ENCODE measurements at regions not wholly inside any gene's neighbourhood (a gene's known extent, or its start where the extent isn't known, plus 50 kb on each side); places are given as distances from the start of the nearest gene placed in this dataset.
"Not testable (repeated sequence)": the region's sequence is repeated elsewhere in the genome, so short reads cannot be mapped to it uniquely, and the experiment has no call there.

- no peak for DNase-seq (ENCODE audit: low read depth in 2 of 2)
Observed at GRCh38 chr12:75764091-75764841, 252.9 kb upstream of the KRR1 start.

GRCh38 chr12:75760573-75761294 lies 249.3 kb upstream of the KRR1 start:
- no peak for DNase-seq (ENCODE audit: low read depth in 2 of 2)

- no peak for DNase-seq (ENCODE audit: low read depth in 2 of 2)
Observed at GRCh38 chr12:75759842-75760572, 248.6 kb upstream of the KRR1 start.

GRCh38 chr12:75759196-75759595 lies 247.8 kb upstream of the KRR1 start:
- no peak for DNase-seq (ENCODE audit: low read depth in 2 of 2)

- no peak for DNase-seq (ENCODE audit: low read depth in 2 of 2)
Observed at GRCh38 chr12:75756771-75757170, 245.4 kb upstream of the KRR1 start.

- no peak for DNase-seq (ENCODE audit: low read depth in 2 of 2)
Observed at GRCh38 chr12:75756111-75756510, 244.7 kb upstream of the KRR1 start.

- no peak for DNase-seq (ENCODE audit: low read depth in 2 of 2)
Observed at GRCh38 chr12:75754698-75755097, 243.3 kb upstream of the KRR1 start.

- no peak for DNase-seq (ENCODE audit: low read depth in 2 of 2)
Observed at GRCh38 chr12:75754141-75754540, 242.7 kb upstream of the KRR1 start.

GRCh38 chr12:75751769-75752471 lies 240.5 kb upstream of the KRR1 start:
- no peak for DNase-seq (ENCODE audit: low read depth in 2 of 2)

GRCh38 chr12:75750716-75751306 lies 239.4 kb upstream of the KRR1 start:
- no peak for DNase-seq (ENCODE audit: low read depth in 2 of 2)

GRCh38 chr12:75748990-75749389 lies 237.6 kb upstream of the KRR1 start:
- DNase-seq (ENCODE audit: low read depth in 2 of 2) = not testable (repeated sequence)

GRCh38 chr12:75748136-75748535 lies 236.7 kb upstream of the KRR1 start:
- DNase-seq (ENCODE audit: low read depth in 2 of 2) = no peak

GRCh38 chr12:75747572-75748021 lies 236.2 kb upstream of the KRR1 start:
- no peak for DNase-seq (ENCODE audit: low read depth in 2 of 2)

GRCh38 chr12:75746621-75747020 lies 235.2 kb upstream of the KRR1 start:
- no peak for DNase-seq (ENCODE audit: low read depth in 2 of 2)

- DNase-seq (ENCODE audit: low read depth in 2 of 2) = no peak
Observed at GRCh38 chr12:75744607-75745256, 233.3 kb upstream of the KRR1 start.

GRCh38 chr12:75742961-75743360 lies 231.6 kb upstream of the KRR1 start:
- DNase-seq (ENCODE audit: low read depth in 2 of 2) = no peak

- DNase-seq (ENCODE audit: low read depth in 2 of 2) = no peak
Observed at GRCh38 chr12:75742048-75742447, 230.6 kb upstream of the KRR1 start.

GRCh38 chr12:75739912-75740311 lies 228.5 kb upstream of the KRR1 start:
- no peak for DNase-seq (ENCODE audit: low read depth in 2 of 2)

GRCh38 chr12:75739098-75739497 lies 227.7 kb upstream of the KRR1 start:
- not testable (repeated sequence) for DNase-seq (ENCODE audit: low read depth in 2 of 2)

- peak; percentile 17 to 20 for DNase-seq (ENCODE audit: low read depth in 2 of 2)
Observed at GRCh38 chr12:75738486-75738885, 227.1 kb upstream of the KRR1 start.

- no peak for DNase-seq (ENCODE audit: low read depth in 2 of 2)
Observed at GRCh38 chr12:75735853-75736252, 224.4 kb upstream of the KRR1 start.

All from stimulated activated CD8-positive, alpha-beta memory T cell treated with anti-CD3 and anti-CD28 coated beads, Interleukin-7, amount 100 ng/mL, for 4 hours (primary cell).